HEK293 (cell line): ENCODE measurements at regions not wholly inside any gene's neighbourhood (a gene's known extent, or its start where the extent isn't known, plus 50 kb on each side); places are given as distances from the start of the nearest gene placed in this dataset.

ENCODE experiments used
- CTCF ChIA-PET: fragments of 350-600 bp; formaldehyde crosslinking; extraction: SDS; loops from one replicate; lab custom pipeline; 2021; ENCODE audit warnings: antibody characterized with exemption; lab: Yijun Ruan, JAX
- POLR2A ChIA-PET: fragments of 300-600 bp; formaldehyde crosslinking; extraction: SDS; loops from one replicate; lab custom pipeline; 2020; ENCODE audit warnings: antibody characterized with exemption, inconsistent platforms; lab: Yijun Ruan, JAX
- H3K27ac ChIP-seq: fragments of 200-500 bp; sonication (Bioruptor generic); 2 replicates; pipeline ENCODE4 v1.5.1; 2014; ENCODE audit warnings: low read depth, low read length, control low read depth, inconsistent platforms; ENCODE audit errors: extremely low read depth
- H3K36me3 ChIP-seq, 2 experiments: fragments of 200-500 bp in 1 of 2; sonication (Bioruptor generic) in 1 of 2; 1 replicate in 1 of 2; 2 replicates in 1 of 2; pipeline ENCODE4 v1.5.1; 2014 to 2017; ENCODE audit warnings: inconsistent platforms in 2 of 2, low read length in 2 of 2; ENCODE audit not compliant: control insufficient read depth in 2 of 2, insufficient read depth in 1 of 2
- H3K4me1 ChIP-seq: fragments of 200-500 bp; sonication (Bioruptor generic); 2 replicates; pipeline ENCODE4 v1.5.1; 2014; ENCODE audit warnings: mild to moderate bottlenecking, low read length, inconsistent platforms; ENCODE audit not compliant: control insufficient read depth, insufficient read depth
- H3K4me3 ChIP-seq: 2 replicates; pipeline ENCODE4 v1.5.1; 2011; ENCODE audit warnings: low read depth, mild to moderate bottlenecking, control low read depth, low read length, moderate library complexity
- H3K9me3 ChIP-seq: fragments of 200-500 bp; sonication (Bioruptor generic); 2 replicates; pipeline ENCODE4 v1.5.1; 2014; ENCODE audit warnings: low read depth, low read length, inconsistent platforms; ENCODE audit not compliant: control insufficient read depth, insufficient read depth
- EGR2 ChIP-seq: fragments of 450-650 bp; formaldehyde crosslinking; IDR thresholded peaks from 2 replicates; pipeline ENCODE4 v1.5.1; 2016; ENCODE audit warnings: low read depth, missing biosample characterization, missing genetic modification characterization
- GLIS2 ChIP-seq: fragments of 450-650 bp; formaldehyde crosslinking; IDR thresholded peaks from 2 replicates; pipeline ENCODE4 v1.5.1; 2016; ENCODE audit warnings: missing biosample characterization, missing genetic modification characterization
- KLF9 ChIP-seq: fragments of 450-650 bp; formaldehyde crosslinking; IDR thresholded peaks from 2 replicates; pipeline ENCODE4 v1.5.1; 2016; ENCODE audit warnings: missing biosample characterization, missing genetic modification characterization, low read depth
- MYNN ChIP-seq: fragments of 450-650 bp; formaldehyde crosslinking; IDR thresholded peaks from 2 replicates; pipeline ENCODE4 v1.5.1; 2016; ENCODE audit warnings: missing biosample characterization, missing genetic modification characterization, borderline replicate concordance
- SCRT1 ChIP-seq: fragments of 450-650 bp; formaldehyde crosslinking; IDR thresholded peaks from 2 replicates; pipeline ENCODE4 v1.5.1; 2016; ENCODE audit warnings: missing biosample characterization, missing genetic modification characterization, borderline replicate concordance
- SETDB1 ChIP-seq: IDR thresholded peaks from one replicate; pipeline ENCODE4 v1.6.1; 2017; ENCODE audit warnings: mild to moderate bottlenecking, low read length, moderate library complexity, mixed read lengths; ENCODE audit not compliant: insufficient read length
- WT1 ChIP-seq: fragments of 450-650 bp; formaldehyde crosslinking; IDR thresholded peaks from 2 replicates; pipeline ENCODE4 v1.5.1; 2016; ENCODE audit warnings: missing biosample characterization, missing genetic modification characterization
- ZEB2 ChIP-seq: fragments of 450-650 bp; formaldehyde crosslinking; IDR thresholded peaks from 2 replicates; pipeline ENCODE4 v1.5.1; 2016; ENCODE audit warnings: missing biosample characterization, missing genetic modification characterization
- ZFP3 ChIP-seq: fragments of 450-650 bp; formaldehyde crosslinking; IDR thresholded peaks from 2 replicates; pipeline ENCODE4 v1.5.1; 2016; ENCODE audit warnings: low read depth, missing biosample characterization, missing genetic modification characterization
- ZFP41 ChIP-seq: fragments of 450-650 bp; formaldehyde crosslinking; IDR thresholded peaks from 2 replicates; pipeline ENCODE4 v1.5.1; 2016; ENCODE audit warnings: missing biosample characterization, missing genetic modification characterization, borderline replicate concordance
- ZNF174 ChIP-seq: fragments of 450-650 bp; formaldehyde crosslinking; IDR thresholded peaks from 2 replicates; pipeline ENCODE4 v1.5.0; 2017; ENCODE audit warnings: missing biosample characterization, mild to moderate bottlenecking, missing genetic modification characterization
- ZNF184 ChIP-seq: fragments of 450-650 bp; IDR thresholded peaks from 2 replicates; pipeline ENCODE4 v1.5.1; 2018; ENCODE audit warnings: missing biosample characterization, mild to moderate bottlenecking, missing genetic modification characterization
- ZNF292 ChIP-seq: fragments of 450-650 bp; formaldehyde crosslinking; IDR thresholded peaks from 2 replicates; pipeline ENCODE4 v1.5.1; 2016; ENCODE audit warnings: low read depth, missing biosample characterization, missing genetic modification characterization, borderline replicate concordance
- ZNF354C ChIP-seq: fragments of 450-650 bp; formaldehyde crosslinking; IDR thresholded peaks from 2 replicates; pipeline ENCODE4 v1.5.1; 2016; ENCODE audit warnings: missing biosample characterization, missing genetic modification characterization, low read depth, borderline replicate concordance
- ZNF404 ChIP-seq: fragments of 450-650 bp; formaldehyde crosslinking; IDR thresholded peaks from 2 replicates; pipeline ENCODE4 v1.5.1; 2017; ENCODE audit warnings: missing biosample characterization, missing genetic modification characterization
- ZNF501 ChIP-seq: fragments of 450-650 bp; formaldehyde crosslinking; IDR thresholded peaks from 2 replicates; pipeline ENCODE4 v1.5.1; 2016; ENCODE audit warnings: missing biosample characterization, missing genetic modification characterization
- ZNF529 ChIP-seq: fragments of 450-650 bp; formaldehyde crosslinking; IDR thresholded peaks from 2 replicates; pipeline ENCODE4 v1.5.1; 2017; ENCODE audit warnings: missing genetic modification characterization, missing biosample characterization; ENCODE audit not compliant: insufficient replicate concordance
- ZNF571 ChIP-seq: fragments of 450-650 bp; formaldehyde crosslinking; IDR thresholded peaks from 2 replicates; pipeline ENCODE4 v1.5.0; 2017; ENCODE audit warnings: missing biosample characterization, missing genetic modification characterization
- ZNF664 ChIP-seq: fragments of 450-650 bp; formaldehyde crosslinking; IDR thresholded peaks from 2 replicates; pipeline ENCODE4 v1.5.1; 2016; ENCODE audit warnings: missing biosample characterization, missing genetic modification characterization
- ZNF768 ChIP-seq: fragments of 450-650 bp; formaldehyde crosslinking; IDR thresholded peaks from 2 replicates; pipeline ENCODE4 v1.5.1; 2018; ENCODE audit warnings: missing biosample characterization, mild to moderate bottlenecking, missing genetic modification characterization
- ZNF791 ChIP-seq: fragments of 450-650 bp; formaldehyde crosslinking; IDR thresholded peaks from 2 replicates; pipeline ENCODE4 v1.5.1; 2016; ENCODE audit warnings: missing biosample characterization, missing genetic modification characterization
- ZSCAN23 ChIP-seq: fragments of 450-650 bp; formaldehyde crosslinking; IDR thresholded peaks from 2 replicates; pipeline ENCODE4 v1.5.1; 2016; ENCODE audit warnings: missing biosample characterization, missing genetic modification characterization
- TF ChIP-seq, protein P1 (sequence below): fragments of 450-650 bp; formaldehyde crosslinking; IDR thresholded peaks from 2 replicates; pipeline ENCODE4 v1.5.1; 2016; ENCODE audit warnings: missing biosample characterization, missing genetic modification characterization, borderline replicate concordance
- TF ChIP-seq, protein P2 (sequence below): fragments of 450-650 bp; formaldehyde crosslinking; IDR thresholded peaks from 2 replicates; pipeline ENCODE4 v1.5.1; 2017; ENCODE audit warnings: missing biosample characterization, missing genetic modification characterization
- TF ChIP-seq, protein P3 (sequence below): fragments of 450-650 bp; formaldehyde crosslinking; IDR thresholded peaks from 2 replicates; pipeline ENCODE4 v1.5.1; 2016; ENCODE audit warnings: missing biosample characterization, missing genetic modification characterization, borderline replicate concordance

DNA sequence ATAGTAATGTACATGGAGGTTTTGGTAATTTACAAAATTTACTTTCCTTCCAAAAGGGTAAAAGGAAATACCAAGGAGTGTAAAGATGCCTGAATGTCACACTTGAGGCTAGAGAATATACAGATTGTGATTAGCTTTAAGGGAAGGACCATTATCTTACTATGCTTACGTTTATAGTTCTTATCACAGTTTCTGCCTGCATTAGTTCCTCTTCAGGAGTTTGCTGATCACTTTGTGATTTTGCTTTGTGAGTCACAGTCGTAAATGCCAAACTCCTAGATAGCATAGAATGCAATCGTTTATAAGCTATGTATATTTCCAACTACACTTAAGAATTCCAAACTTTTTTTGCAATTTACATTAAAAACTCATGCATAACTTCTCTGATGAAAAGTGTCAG, 1034.6 kb downstream of the DIPK2A start:
- H3K36me3 ChIP-seq = no peaks in the 10 kb centered on the region
- ChIA-PET CTCF (no interaction called here), POLR2A (no interaction called here)
- no peak overlapping the region for H3K27ac ChIP-seq
- no peaks in the 10 kb centered on the region for H3K4me1 ChIP-seq
- H3K9me3 ChIP-seq = no peaks in the 10 kb centered on the region
- no peak overlapping the region for H3K4me3 ChIP-seq
- no peak for TF ChIP-seq KLF9 (tag by site-specific recombination)

DNA sequence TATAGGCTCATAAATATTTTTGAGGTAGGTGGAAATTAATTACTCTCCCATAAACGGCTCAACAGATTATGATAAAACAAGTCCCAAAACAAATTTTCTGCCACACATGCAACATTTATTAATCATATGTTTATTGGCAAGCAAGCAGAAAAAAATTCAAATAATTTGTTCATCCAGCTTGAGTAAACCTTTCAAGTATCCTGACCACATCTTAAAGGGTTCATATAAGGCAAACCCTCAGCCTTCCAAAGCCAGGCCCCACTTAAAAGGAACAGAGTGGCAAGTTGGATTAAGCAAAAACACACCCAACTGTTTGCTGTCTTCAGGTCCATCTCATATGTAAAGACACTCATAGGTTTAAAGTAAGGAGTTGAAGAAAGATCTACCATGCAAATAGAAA, 1042.3 kb downstream of the DIPK2A start:
- ChIA-PET POLR2A (no interaction called here), CTCF (no interaction called here)
- no peak overlapping the region for H3K4me3 ChIP-seq
- H3K4me1 ChIP-seq = no peaks in the 10 kb centered on the region
- TF ChIP-seq ZNF529 (no peak), ZNF174 (tag by site-specific recombination) (no peak), EGR2 (tag by site-specific recombination) (no peak), ZNF354C (tag by site-specific recombination) (no peak), ZNF768 (no peak), ZNF571 (no peak), WT1 (tag by site-specific recombination) (no peak)
- TF ChIP-seq, protein P1, sequence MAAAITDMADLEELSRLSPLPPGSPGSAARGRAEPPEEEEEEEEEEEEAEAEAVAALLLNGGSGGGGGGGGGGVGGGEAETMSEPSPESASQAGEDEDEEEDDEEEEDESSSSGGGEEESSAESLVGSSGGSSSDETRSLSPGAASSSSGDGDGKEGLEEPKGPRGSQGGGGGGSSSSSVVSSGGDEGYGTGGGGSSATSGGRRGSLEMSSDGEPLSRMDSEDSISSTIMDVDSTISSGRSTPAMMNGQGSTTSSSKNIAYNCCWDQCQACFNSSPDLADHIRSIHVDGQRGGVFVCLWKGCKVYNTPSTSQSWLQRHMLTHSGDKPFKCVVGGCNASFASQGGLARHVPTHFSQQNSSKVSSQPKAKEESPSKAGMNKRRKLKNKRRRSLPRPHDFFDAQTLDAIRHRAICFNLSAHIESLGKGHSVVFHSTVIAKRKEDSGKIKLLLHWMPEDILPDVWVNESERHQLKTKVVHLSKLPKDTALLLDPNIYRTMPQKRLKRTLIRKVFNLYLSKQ (tag by site-specific recombination) = no peak
- TF ChIP-seq, protein P2, sequence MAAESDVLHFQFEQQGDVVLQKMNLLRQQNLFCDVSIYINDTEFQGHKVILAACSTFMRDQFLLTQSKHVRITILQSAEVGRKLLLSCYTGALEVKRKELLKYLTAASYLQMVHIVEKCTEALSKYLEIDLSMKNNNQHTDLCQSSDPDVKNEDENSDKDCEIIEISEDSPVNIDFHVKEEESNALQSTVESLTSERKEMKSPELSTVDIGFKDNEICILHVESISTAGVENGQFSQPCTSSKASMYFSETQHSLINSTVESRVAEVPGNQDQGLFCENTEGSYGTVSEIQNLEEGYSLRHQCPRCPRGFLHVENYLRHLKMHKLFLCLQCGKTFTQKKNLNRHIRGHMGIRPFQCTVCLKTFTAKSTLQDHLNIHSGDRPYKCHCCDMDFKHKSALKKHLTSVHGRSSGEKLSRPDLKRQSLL (tag by site-specific recombination) = no peak
- H3K36me3 ChIP-seq = no peaks in the 10 kb centered on the region
- H3K9me3 ChIP-seq = no peaks in the 10 kb centered on the region
- no peak overlapping the region for H3K27ac ChIP-seq

DNA sequence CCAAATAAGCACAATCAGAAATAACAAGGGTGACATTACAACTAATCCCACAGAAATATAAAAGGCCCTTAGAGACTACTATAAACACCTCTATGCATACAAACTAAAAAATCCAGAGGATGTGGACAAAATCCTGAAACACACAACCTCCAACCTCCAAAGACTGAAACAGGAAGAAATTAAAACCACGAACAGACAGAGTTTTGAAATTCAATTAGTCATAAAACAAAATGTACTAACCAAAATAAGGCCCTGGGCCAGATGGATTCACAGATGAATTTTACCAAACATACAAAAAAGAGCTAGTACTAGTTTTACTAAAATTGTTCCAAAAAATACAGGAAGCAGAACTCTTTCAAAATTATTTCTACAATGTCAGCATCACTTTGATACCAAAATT, 1043.6 kb downstream of the DIPK2A start:
- no peaks in the 10 kb centered on the region for H3K4me1 ChIP-seq
- H3K27ac ChIP-seq = no peak overlapping the region
- H3K9me3 ChIP-seq = no peaks in the 10 kb centered on the region
- CTCF ChIA-PET = no interaction called here
- POLR2A ChIA-PET = no interaction called here
- no peaks in the 10 kb centered on the region for H3K36me3 ChIP-seq
- no peak overlapping the region for H3K4me3 ChIP-seq
- TF ChIP-seq ZNF664 (tag by site-specific recombination) (no peak), ZNF501 (tag by site-specific recombination) (no peak), ZNF292 (tag by site-specific recombination) (no peak), ZNF404 (tag by site-specific recombination) (no peak), ZEB2 (tag by site-specific recombination) (no peak), SCRT1 (no peak), ZNF184 (tag by site-specific recombination) (no peak), ZNF791 (tag by site-specific recombination) (no peak), ZFP41 (tag by site-specific recombination) (no peak), SETDB1 (no peak), ZSCAN23 (no peak), MYNN (tag by site-specific recombination) (no peak), ZFP3 (no peak), GLIS2 (no peak)
- TF ChIP-seq, protein P3, sequence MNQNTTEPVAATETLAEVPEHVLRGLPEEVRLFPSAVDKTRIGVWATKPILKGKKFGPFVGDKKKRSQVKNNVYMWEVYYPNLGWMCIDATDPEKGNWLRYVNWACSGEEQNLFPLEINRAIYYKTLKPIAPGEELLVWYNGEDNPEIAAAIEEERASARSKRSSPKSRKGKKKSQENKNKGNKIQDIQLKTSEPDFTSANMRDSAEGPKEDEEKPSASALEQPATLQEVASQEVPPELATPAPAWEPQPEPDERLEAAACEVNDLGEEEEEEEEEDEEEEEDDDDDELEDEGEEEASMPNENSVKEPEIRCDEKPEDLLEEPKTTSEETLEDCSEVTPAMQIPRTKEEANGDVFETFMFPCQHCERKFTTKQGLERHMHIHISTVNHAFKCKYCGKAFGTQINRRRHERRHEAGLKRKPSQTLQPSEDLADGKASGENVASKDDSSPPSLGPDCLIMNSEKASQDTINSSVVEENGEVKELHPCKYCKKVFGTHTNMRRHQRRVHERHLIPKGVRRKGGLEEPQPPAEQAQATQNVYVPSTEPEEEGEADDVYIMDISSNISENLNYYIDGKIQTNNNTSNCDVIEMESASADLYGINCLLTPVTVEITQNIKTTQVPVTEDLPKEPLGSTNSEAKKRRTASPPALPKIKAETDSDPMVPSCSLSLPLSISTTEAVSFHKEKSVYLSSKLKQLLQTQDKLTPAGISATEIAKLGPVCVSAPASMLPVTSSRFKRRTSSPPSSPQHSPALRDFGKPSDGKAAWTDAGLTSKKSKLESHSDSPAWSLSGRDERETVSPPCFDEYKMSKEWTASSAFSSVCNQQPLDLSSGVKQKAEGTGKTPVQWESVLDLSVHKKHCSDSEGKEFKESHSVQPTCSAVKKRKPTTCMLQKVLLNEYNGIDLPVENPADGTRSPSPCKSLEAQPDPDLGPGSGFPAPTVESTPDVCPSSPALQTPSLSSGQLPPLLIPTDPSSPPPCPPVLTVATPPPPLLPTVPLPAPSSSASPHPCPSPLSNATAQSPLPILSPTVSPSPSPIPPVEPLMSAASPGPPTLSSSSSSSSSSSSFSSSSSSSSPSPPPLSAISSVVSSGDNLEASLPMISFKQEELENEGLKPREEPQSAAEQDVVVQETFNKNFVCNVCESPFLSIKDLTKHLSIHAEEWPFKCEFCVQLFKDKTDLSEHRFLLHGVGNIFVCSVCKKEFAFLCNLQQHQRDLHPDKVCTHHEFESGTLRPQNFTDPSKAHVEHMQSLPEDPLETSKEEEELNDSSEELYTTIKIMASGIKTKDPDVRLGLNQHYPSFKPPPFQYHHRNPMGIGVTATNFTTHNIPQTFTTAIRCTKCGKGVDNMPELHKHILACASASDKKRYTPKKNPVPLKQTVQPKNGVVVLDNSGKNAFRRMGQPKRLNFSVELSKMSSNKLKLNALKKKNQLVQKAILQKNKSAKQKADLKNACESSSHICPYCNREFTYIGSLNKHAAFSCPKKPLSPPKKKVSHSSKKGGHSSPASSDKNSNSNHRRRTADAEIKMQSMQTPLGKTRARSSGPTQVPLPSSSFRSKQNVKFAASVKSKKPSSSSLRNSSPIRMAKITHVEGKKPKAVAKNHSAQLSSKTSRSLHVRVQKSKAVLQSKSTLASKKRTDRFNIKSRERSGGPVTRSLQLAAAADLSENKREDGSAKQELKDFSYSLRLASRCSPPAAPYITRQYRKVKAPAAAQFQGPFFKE (tag by site-specific recombination) = no peak
